B cell (primary cell): ENCODE measurements at regions not wholly inside any gene's neighbourhood (a gene's known extent, or its start where the extent isn't known, plus 50 kb on each side); places are given as distances from the start of the nearest gene placed in this dataset.

ENCODE experiments used
- ATAC-seq: fragments of 200-7000 bp; cut with Tn5 transposase; one replicate; pipeline ENCODE4 v1.10.0; 2021; ENCODE audit warnings: low read depth, mild to moderate bottlenecking, moderate number of reproducible peaks, moderate library complexity
- CTCF ChIA-PET: fragments of 350-600 bp; sonication (Branson Sonifier 250); formaldehyde crosslinking; loops from one replicate; lab custom pipeline; 2021; ENCODE audit warnings: antibody characterized with exemption, inconsistent platforms; lab: Charles Lee
- POLR2A ChIA-PET: fragments of 350-600 bp; sonication (Branson Sonifier 250); formaldehyde crosslinking; loops from one replicate; lab custom pipeline; 2021; ENCODE audit warnings: antibody characterized with exemption; lab: Charles Lee
- DNase-seq: peaks from one replicate; pipeline ENCODE4 v3.0.0; 2013
- H2AFZ ChIP-seq: 2 replicates; pipeline ENCODE4 v1.6.1; 2012; ENCODE audit warnings: mild to moderate bottlenecking, low read depth, low read length; ENCODE audit not compliant: insufficient read depth, poor library complexity, severe bottlenecking
- H3K27ac ChIP-seq, 2 donors: 1 replicate in 1 of 2; 2 replicates in 1 of 2; pipeline ENCODE4 v1.5.1; 2012 to 2013; ENCODE audit warnings: low read length in 2 of 2, mild to moderate bottlenecking in 2 of 2, moderate library complexity in 1 of 2
- H3K27me3 ChIP-seq, 4 experiments: fragments of 200-600 bp in 1 of 4; sonication (generic) in 1 of 4; replicated peaks in 1 of 4; 1 replicate in 2 of 4; 2 replicates in 2 of 4; pipeline versions ENCODE4 v1.6.1 to v1.7.0; 2013 to 2016; ENCODE audit warnings: low read length in 3 of 4, mild to moderate bottlenecking in 2 of 4, mixed read lengths in 1 of 4, moderate library complexity in 1 of 4; ENCODE audit not compliant: insufficient read depth in 4 of 4, control insufficient read depth in 3 of 4; ENCODE audit errors: control extremely low read depth in 1 of 4
- H3K36me3 ChIP-seq, 2 experiments: replicated peaks in 1 of 2; 1 replicate in 1 of 2; 2 replicates in 1 of 2; pipeline versions ENCODE4 v1.6.1 to v1.7.1; 2013; ENCODE audit warnings: low read length in 1 of 2; ENCODE audit not compliant: insufficient read depth in 2 of 2, control insufficient read depth in 1 of 2; ENCODE audit errors: control extremely low read depth in 1 of 2, extremely low read depth in 1 of 2
- H3K4me1 ChIP-seq, 2 donors: fragments of 200-600 bp in 1 of 2; sonication (generic) in 1 of 2; 1 replicate in 1 of 2; 2 replicates in 1 of 2; pipeline versions ENCODE4 v1.5.1 to v1.6.1; 2013 to 2017; ENCODE audit warnings: low read length in 2 of 2; ENCODE audit not compliant: control insufficient read depth in 2 of 2, insufficient read depth in 2 of 2
- H3K4me2 ChIP-seq: replicated peaks from 2 replicates; pipeline ENCODE3; 2012; ENCODE audit warnings: mild to moderate bottlenecking, low read depth, low read length; ENCODE audit not compliant: poor library complexity, severe bottlenecking
- H3K4me3 ChIP-seq, 5 experiments: fragments of 200-600 bp in 1 of 5; sonication (generic) in 1 of 5; 1 replicate in 3 of 5; 2 replicates in 2 of 5; pipeline versions ENCODE4 v1.5.1 to v1.7.0; 2011 to 2016; ENCODE audit warnings: low read length in 4 of 5, mild to moderate bottlenecking in 4 of 5, low read depth in 2 of 5, control low read depth in 1 of 5, moderate library complexity in 1 of 5; ENCODE audit not compliant: insufficient read depth in 1 of 5; ENCODE audit errors: control extremely low read depth in 1 of 5, extremely low read depth in 1 of 5
- H3K79me2 ChIP-seq: fragments of 200-600 bp; sonication (generic); one replicate; pipeline ENCODE4 v1.6.0; 2016; ENCODE audit warnings: low read length; ENCODE audit not compliant: control insufficient read depth, insufficient read depth
- H3K9ac ChIP-seq: fragments of 200-600 bp; sonication (generic); 2 replicates; pipeline ENCODE4 v1.6.1; 2017; ENCODE audit warnings: mild to moderate bottlenecking, low read length, moderate library complexity
- H3K9me3 ChIP-seq, 3 donors: one replicate each; pipeline versions ENCODE4 v1.6.1 to v1.7.1; 2013; ENCODE audit warnings: low read length in 2 of 3; ENCODE audit not compliant: control insufficient read depth in 2 of 3, insufficient read depth in 1 of 3; ENCODE audit errors: control extremely low read depth in 1 of 3
- H4K20me1 ChIP-seq: 2 replicates; pipeline ENCODE4 v1.6.0; 2012; ENCODE audit warnings: mild to moderate bottlenecking, low read length; ENCODE audit not compliant: insufficient read depth, control insufficient read depth, poor library complexity, severe bottlenecking
- H3K27ac Mint-ChIP-seq: one replicate; pipeline ENCODE4 v1.8.0; 2021; ENCODE audit warnings: mixed read lengths
- H3K27me3 Mint-ChIP-seq: one replicate; pipeline ENCODE4 v1.8.0; 2021; ENCODE audit warnings: mixed read lengths
- H3K4me1 Mint-ChIP-seq: one replicate; pipeline ENCODE4 v1.8.0; 2021; ENCODE audit warnings: mixed read lengths
- H3K4me3 Mint-ChIP-seq: one replicate; pipeline ENCODE4 v1.8.0; 2021; ENCODE audit warnings: mixed read lengths
- H3K9me3 Mint-ChIP-seq: one replicate; pipeline ENCODE4 v1.8.0; 2022; ENCODE audit warnings: mixed read lengths; ENCODE audit not compliant: insufficient read depth
- EZH2 ChIP-seq: IDR thresholded peaks from 2 replicates; pipeline ENCODE4 v1.6.1; 2012; ENCODE audit warnings: borderline replicate concordance, low read depth, mild to moderate bottlenecking, moderate library complexity, low read length; ENCODE audit not compliant: insufficient read depth, poor library complexity, severe bottlenecking
- WGBS: methylation state at CpG from one replicate; pipeline ENCODE4 v1.1.5; 2013; ENCODE audit warnings: missing lambda C conversion rate; ENCODE audit not compliant: insufficient coverage; 5-methylcytosine and 5-hydroxymethylcytosine counted together
- intact Hi-C: fragments of 100-400 bp; cut with micrococcal nuclease; formaldehyde crosslinking; loops from one replicate; pipeline ENCODE4 v1.10.0; 2022
- TF ChIP-seq, protein P1 (sequence below): fragments of 200-600 bp; IDR thresholded peaks from one replicate; pipeline ENCODE4 v1.8.0; 2022; ENCODE audit warnings: antibody characterized with exemption, mild to moderate bottlenecking

DNA sequence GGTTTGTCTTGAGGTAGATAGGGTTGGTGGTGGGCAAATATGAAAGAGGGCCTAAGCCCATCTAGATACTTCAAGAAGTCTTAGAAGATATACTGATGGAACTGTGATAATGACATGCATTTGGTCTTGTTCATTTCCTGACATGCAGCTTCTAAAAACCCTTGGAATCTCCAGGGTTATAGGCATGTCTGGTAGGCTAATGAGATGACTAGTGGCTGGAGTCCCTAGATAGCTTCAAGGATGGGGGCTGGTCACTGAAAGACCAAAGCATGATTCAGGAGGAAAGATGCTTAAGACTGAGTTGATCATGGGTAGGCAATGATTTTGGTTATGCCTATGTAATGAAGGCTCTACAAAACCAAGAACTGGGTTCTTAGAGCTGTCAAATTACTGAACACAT is 217.9 kb upstream of the MOCS1 start:
- Histone ChIP-seq H2AFZ (no peak overlapping the region), H4K20me1 (no peaks in the 10 kb centered on the region), H3K4me1 (peaks cover 11 to 28% of the 10 kb centered on the region in 2 donors), H3K79me2 (no peaks in the 10 kb centered on the region), H3K4me2 (no peak overlapping the region), H3K27ac (no peak overlapping the region), H3K36me3 (no peaks in the 10 kb centered on the region), H3K4me3 (no peak overlapping the region), H3K9me3 (no peaks in the 10 kb centered on the region), H3K27me3 (peaks cover 0 to 2% (median 0%) of the 10 kb centered on the region in 4 experiments), H3K9ac (no peak overlapping the region)
- ChIA-PET CTCF (no interaction called here), POLR2A (no interaction called here)
- Mint-ChIP-seq H3K9me3 (no peaks in the 10 kb centered on the region), H3K4me3 (no peak overlapping the region), H3K27ac (no peak overlapping the region), H3K4me1 (peaks cover 19% of the 10 kb centered on the region), H3K27me3 (peaks cover 10% of the 10 kb centered on the region)
- no peak for ATAC-seq
- no peak for TF ChIP-seq EZH2
- TF ChIP-seq, protein P1, sequence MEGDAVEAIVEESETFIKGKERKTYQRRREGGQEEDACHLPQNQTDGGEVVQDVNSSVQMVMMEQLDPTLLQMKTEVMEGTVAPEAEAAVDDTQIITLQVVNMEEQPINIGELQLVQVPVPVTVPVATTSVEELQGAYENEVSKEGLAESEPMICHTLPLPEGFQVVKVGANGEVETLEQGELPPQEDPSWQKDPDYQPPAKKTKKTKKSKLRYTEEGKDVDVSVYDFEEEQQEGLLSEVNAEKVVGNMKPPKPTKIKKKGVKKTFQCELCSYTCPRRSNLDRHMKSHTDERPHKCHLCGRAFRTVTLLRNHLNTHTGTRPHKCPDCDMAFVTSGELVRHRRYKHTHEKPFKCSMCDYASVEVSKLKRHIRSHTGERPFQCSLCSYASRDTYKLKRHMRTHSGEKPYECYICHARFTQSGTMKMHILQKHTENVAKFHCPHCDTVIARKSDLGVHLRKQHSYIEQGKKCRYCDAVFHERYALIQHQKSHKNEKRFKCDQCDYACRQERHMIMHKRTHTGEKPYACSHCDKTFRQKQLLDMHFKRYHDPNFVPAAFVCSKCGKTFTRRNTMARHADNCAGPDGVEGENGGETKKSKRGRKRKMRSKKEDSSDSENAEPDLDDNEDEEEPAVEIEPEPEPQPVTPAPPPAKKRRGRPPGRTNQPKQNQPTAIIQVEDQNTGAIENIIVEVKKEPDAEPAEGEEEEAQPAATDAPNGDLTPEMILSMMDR: no peak
- DNase-seq: no peak
- intact Hi-C loops: no loop called here

DNA sequence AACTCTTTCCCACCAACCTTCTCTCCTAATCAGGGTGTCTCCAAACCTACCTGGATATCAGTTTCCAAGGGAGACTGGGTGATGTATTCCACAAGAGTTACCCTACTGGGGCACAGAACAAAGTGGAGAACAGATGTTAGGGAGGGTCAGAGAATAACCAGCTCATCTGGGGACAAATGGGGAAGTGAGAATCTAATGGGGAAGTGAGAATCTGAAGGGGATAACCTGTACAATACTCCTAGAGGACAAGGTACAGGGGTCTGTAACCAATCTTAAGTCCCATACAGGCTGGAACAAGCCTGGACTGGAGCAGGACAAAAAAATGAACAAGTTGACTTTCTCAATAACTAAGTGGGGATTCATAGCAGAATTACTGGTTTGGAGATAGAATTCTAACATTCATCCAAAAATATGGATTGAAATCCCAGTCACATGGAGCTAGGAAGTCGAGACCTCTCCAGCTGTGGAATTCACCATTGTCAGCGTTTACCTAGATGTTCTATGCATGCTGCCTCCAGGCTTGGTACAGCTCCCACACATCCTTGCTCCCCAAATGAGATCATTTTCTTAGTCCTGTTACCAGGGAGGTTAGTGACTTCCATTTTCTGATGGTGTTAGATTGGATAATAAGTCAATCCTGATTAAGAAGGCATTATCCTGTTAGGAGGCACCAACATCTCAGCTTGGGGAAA is 214.8 kb upstream of the MOCS1 start:
- H3K27ac Mint-ChIP-seq: no peak overlapping the region
- no peak overlapping the region for H3K4me3 ChIP-seq
- no peaks in the 10 kb centered on the region for H4K20me1 ChIP-seq
- intact Hi-C loops: no loop called here
- no peak overlapping the region for H3K27ac ChIP-seq
- no peak overlapping the region for H3K4me2 ChIP-seq
- DNase-seq: peak; percentile 86
- ChIA-PET CTCF (no interaction called here), POLR2A (no interaction called here)
- H3K27me3 Mint-ChIP-seq: peaks cover under 1% of the 10 kb centered on the region
- TF ChIP-seq EZH2: no peak
- TF ChIP-seq, protein P1: no peak
- no peaks in the 10 kb centered on the region for H3K27me3 ChIP-seq
- H3K9me3 ChIP-seq: no peaks in the 10 kb centered on the region
- H3K36me3 ChIP-seq: no peaks in the 10 kb centered on the region
- no peaks in the 10 kb centered on the region for H3K9me3 Mint-ChIP-seq
- no peak overlapping the region for H2AFZ ChIP-seq
- H3K4me3 Mint-ChIP-seq: no peak overlapping the region
- peaks cover 11 to 28% of the 10 kb centered on the region in 2 donors for H3K4me1 ChIP-seq
- H3K4me1 Mint-ChIP-seq: peaks cover 19% of the 10 kb centered on the region
- WGBS: 86% methylated on average over 2 of the region's 2 CpGs
- no peaks in the 10 kb centered on the region for H3K79me2 ChIP-seq
- ATAC-seq: peak; percentile 81
- no peak overlapping the region for H3K9ac ChIP-seq
